ENCODE measurements at regions not wholly inside any gene's neighbourhood (a gene's known extent, or its start where the extent isn't known, plus 50 kb on each side); places are given as distances from the start of the nearest gene placed in this dataset.
"Not testable (repeated sequence)": the region's sequence is repeated elsewhere in the genome, so short reads cannot be mapped to it uniquely, and the experiment has no call there.

- DNase-seq: no peak
Measured at GRCh38 chr14:46432516-46432915, 219.1 kb downstream of the RPL10L start.

- no peak for DNase-seq
Measured at GRCh38 chr14:46417066-46417465, 234.5 kb downstream of the RPL10L start.

GRCh38 chr14:46404865-46405811 lies 246.4 kb downstream of the RPL10L start:
- DNase-seq: no peak

GRCh38 chr14:46402001-46402690 lies 249.4 kb downstream of the RPL10L start:
- DNase-seq: not testable (repeated sequence)

GRCh38 chr14:46401066-46401465 lies 250.5 kb downstream of the RPL10L start:
- no peak for DNase-seq

- DNase-seq: no peak
Measured at GRCh38 chr14:46399049-46399448, 252.5 kb downstream of the RPL10L start.

- DNase-seq: no peak
Measured at GRCh38 chr14:46384611-46385010, 267.0 kb downstream of the RPL10L start.

GRCh38 chr14:46381674-46382073 lies 269.9 kb downstream of the RPL10L start:
- no peak for DNase-seq

- no peak for DNase-seq
Measured at GRCh38 chr14:46378248-46378647, 273.3 kb downstream of the RPL10L start.

GRCh38 chr14:46377305-46377704 lies 274.3 kb downstream of the RPL10L start:
- no peak for DNase-seq

- DNase-seq: no peak
Measured at GRCh38 chr14:46369391-46369790, 282.2 kb downstream of the RPL10L start.

- no peak for DNase-seq
Measured at GRCh38 chr14:46368275-46368674, 283.3 kb downstream of the RPL10L start.

GRCh38 chr14:46352844-46353243 lies 298.7 kb downstream of the RPL10L start:
- no peak for DNase-seq

- DNase-seq: peak; percentile 7
Measured at GRCh38 chr14:46344327-46344937, 307.1 kb downstream of the RPL10L start.

GRCh38 chr14:46325777-46326176 lies 325.8 kb downstream of the RPL10L start:
- no peak for DNase-seq

- DNase-seq: no peak
Measured at GRCh38 chr14:46325157-46325556, 326.4 kb downstream of the RPL10L start.

GRCh38 chr14:46323404-46323762 lies 328.2 kb downstream of the RPL10L start:
- DNase-seq: no peak

GRCh38 chr14:46322730-46323403 lies 328.7 kb downstream of the RPL10L start:
- DNase-seq: no peak

- DNase-seq: no peak
Measured at GRCh38 chr14:46322076-46322475, 329.5 kb downstream of the RPL10L start.

- no peak for DNase-seq
Measured at GRCh38 chr14:46306267-46306666, 345.3 kb downstream of the RPL10L start.

- DNase-seq: no peak
Measured at GRCh38 chr14:46300765-46301164, 350.8 kb downstream of the RPL10L start.

- DNase-seq: no peak
Measured at GRCh38 chr14:46290706-46291105, 360.9 kb downstream of the RPL10L start.

GRCh38 chr14:46279776-46280175 lies 371.8 kb downstream of the RPL10L start:
- no peak for DNase-seq
